Vagina (tissue), 2 donors: ENCODE measurements at regions not wholly inside any gene's neighbourhood (a gene's known extent, or its start where the extent isn't known, plus 50 kb on each side); places are given as distances from the start of the nearest gene placed in this dataset.
"Not testable (repeated sequence)": the region's sequence is repeated elsewhere in the genome, so short reads cannot be mapped to it uniquely, and the experiment has no call there.

Experiments
- CTCF ChIP-seq, 3 experiments: fragments of 450-650 bp in 2 of 3; fragments of 200-600 bp in 1 of 3; sonication (generic) in 1 of 3; IDR thresholded peaks; one replicate each; pipeline ENCODE4 v1.5.1; 2017 to 2019; ENCODE audit warnings: antibody characterized with exemption in 3 of 3, mild to moderate bottlenecking in 2 of 3, moderate library complexity in 2 of 3
- POLR2A ChIP-seq, 2 donors: fragments of 450-650 bp; IDR thresholded peaks; one replicate each; pipeline ENCODE4 v1.6.1; 2017; ENCODE audit warnings: antibody characterized with exemption in 2 of 2, mild to moderate bottlenecking in 2 of 2, moderate library complexity in 2 of 2
- POLR2AphosphoS5 ChIP-seq, 2 donors: sonication (generic); formaldehyde crosslinking; IDR thresholded peaks; one replicate each; pipeline ENCODE4 v1.9.0; 2017; ENCODE audit warnings: antibody characterized with exemption in 2 of 2, mild to moderate bottlenecking in 2 of 2, low read depth in 1 of 2; ENCODE audit not compliant: insufficient read depth in 1 of 2

- not testable (repeated sequence) for TF ChIP-seq POLR2A (IDR thresholded peaks at IDR 0.05); CTCF (IDR thresholded peaks at IDR 0.05); POLR2AphosphoS5 (IDR thresholded peaks at IDR 0.05; ENCODE audit: insufficient read depth in 1 of 2, low read depth in 1 of 2)
Observed at GRCh38 chr1:234790333-234790732, 180.4 kb upstream of the IRF2BP2 start.
